IMR-90 (cell line): ENCODE measurements at regions not wholly inside any gene's neighbourhood (a gene's known extent, or its start where the extent isn't known, plus 50 kb on each side); places are given as distances from the start of the nearest gene placed in this dataset.

Source experiments
- ATAC-seq: fragments of 200-7000 bp; cut with Tn5 transposase; 2 replicates; pipeline ENCODE4 v1.9.1; 2020; ENCODE audit warnings: low read depth, mild to moderate bottlenecking, moderate library complexity
- BruUV-seq: library from RNA; stranded (reverse); fragments of 400-500 nt; replicated peaks from 2 replicates; lab custom pipeline; 2021; lab: Mats Ljungman, UMichigan
- CTCF ChIA-PET: fragments of 300-600 bp; formaldehyde crosslinking; extraction: SDS; loops from one replicate; lab custom pipeline; 2021; ENCODE audit warnings: antibody characterized with exemption; lab: Yijun Ruan, JAX
- POLR2A ChIA-PET: fragments of 300-600 bp; sonication (Branson Sonifier 250); formaldehyde crosslinking; loops from one replicate; lab custom pipeline; 2022; ENCODE audit warnings: antibody characterized with exemption; ENCODE audit not compliant: unreplicated experiment; lab: Charles Lee
- DNase-seq: peaks from one replicate; pipeline ENCODE4 v3.0.0; 2013
- H2AFZ ChIP-seq: replicated peaks from 2 replicates; pipeline ENCODE3; 2013; ENCODE audit warnings: low read length, mild to moderate bottlenecking; ENCODE audit not compliant: poor library complexity
- H2AK5ac ChIP-seq: 2 replicates; pipeline ENCODE4 v1.6.1; 2013; ENCODE audit warnings: low read depth, low read length, inconsistent platforms
- H2AK9ac ChIP-seq: replicated peaks from 2 replicates; pipeline ENCODE3; 2013; ENCODE audit warnings: mild to moderate bottlenecking, low read depth, low read length, moderate library complexity; ENCODE audit not compliant: poor library complexity
- H2BK120ac ChIP-seq: 2 replicates; pipeline ENCODE4 v1.6.1; 2013; ENCODE audit warnings: low read depth, low read length, inconsistent platforms
- H2BK15ac ChIP-seq: 3 replicates; pipeline ENCODE4 v1.6.1; 2013; ENCODE audit warnings: low read depth, low read length, inconsistent platforms
- H2BK20ac ChIP-seq: 2 replicates; pipeline ENCODE4 v1.6.1; 2013; ENCODE audit warnings: low read depth, mild to moderate bottlenecking, inconsistent platforms, low read length, moderate library complexity
- H2BK5ac ChIP-seq: 2 replicates; pipeline ENCODE4 v1.6.1; 2013; ENCODE audit warnings: mild to moderate bottlenecking, low read depth, low read length, inconsistent platforms; ENCODE audit not compliant: poor library complexity, severe bottlenecking
- H3K14ac ChIP-seq: replicated peaks from 2 replicates; pipeline ENCODE4 v1.6.1; 2013; ENCODE audit warnings: low read depth, low read length, inconsistent platforms
- H3K18ac ChIP-seq: 2 replicates; pipeline ENCODE4 v1.6.1; 2013; ENCODE audit warnings: low read depth, low read length, control low read depth
- H3K23ac ChIP-seq: 2 replicates; pipeline ENCODE4 v1.6.1; 2013; ENCODE audit warnings: low read depth, low read length, inconsistent platforms
- H3K27ac ChIP-seq: 2 replicates; pipeline ENCODE4 v1.5.1; 2013; ENCODE audit warnings: mild to moderate bottlenecking, control low read depth, low read length; ENCODE audit not compliant: insufficient read depth
- H3K27me3 ChIP-seq: 2 replicates; pipeline ENCODE4 v1.6.1; 2013; ENCODE audit warnings: low read length; ENCODE audit not compliant: control insufficient read depth, insufficient read depth
- H3K36me3 ChIP-seq: 2 replicates; pipeline ENCODE4 v1.6.1; 2013; ENCODE audit warnings: low read length, mixed read lengths; ENCODE audit not compliant: control insufficient read depth, insufficient read depth
- H3K4ac ChIP-seq: 2 replicates; pipeline ENCODE4 v1.6.1; 2013; ENCODE audit warnings: low read depth, low read length, inconsistent platforms
- H3K4me1 ChIP-seq: 2 replicates; pipeline ENCODE4 v1.6.1; 2013; ENCODE audit warnings: low read length, mixed read lengths; ENCODE audit not compliant: control insufficient read depth, insufficient read depth
- H3K4me2 ChIP-seq: 2 replicates; pipeline ENCODE4 v1.6.1; 2013; ENCODE audit warnings: low read depth, mild to moderate bottlenecking, control low read depth, low read length, moderate library complexity
- H3K4me3 ChIP-seq: 2 replicates; pipeline ENCODE4 v1.5.1; 2013; ENCODE audit warnings: low read depth, mild to moderate bottlenecking, control low read depth, low read length, moderate library complexity; ENCODE audit not compliant: insufficient read depth
- H3K56ac ChIP-seq: 2 replicates; pipeline ENCODE4 v1.6.1; 2013; ENCODE audit warnings: low read length, inconsistent platforms; ENCODE audit not compliant: insufficient read depth; ENCODE audit errors: extremely low read depth
- H3K79me1 ChIP-seq, 2 experiments: 2 replicates each; pipeline ENCODE4 v1.6.1; 2013; ENCODE audit warnings: low read length in 2 of 2, inconsistent platforms in 1 of 2, low read depth in 1 of 2
- H3K9ac ChIP-seq: 2 replicates; pipeline ENCODE4 v1.6.1; 2013; ENCODE audit warnings: low read depth, low read length, control low read depth
- H3K9me1 ChIP-seq: 2 replicates; pipeline ENCODE4 v1.6.1; 2013; ENCODE audit warnings: low read length, inconsistent platforms; ENCODE audit not compliant: insufficient read depth
- H3K9me3 ChIP-seq: 2 replicates; pipeline ENCODE4 v1.6.1; 2013; ENCODE audit warnings: low read length; ENCODE audit not compliant: control insufficient read depth, insufficient read depth
- H4K20me1 ChIP-seq: 2 replicates; pipeline ENCODE4 v1.6.1; 2013; ENCODE audit warnings: low read length, inconsistent platforms; ENCODE audit not compliant: insufficient read depth
- H4K5ac ChIP-seq: 2 replicates; pipeline ENCODE4 v1.6.1; 2013; ENCODE audit warnings: mild to moderate bottlenecking, low read depth, low read length, control low read depth
- H4K8ac ChIP-seq, 2 experiments: 2 replicates each; pipeline ENCODE4 v1.6.1; 2013; ENCODE audit warnings: low read depth in 2 of 2, low read length in 2 of 2, control low read depth in 1 of 2, inconsistent platforms in 1 of 2
- H4K91ac ChIP-seq: 2 replicates; pipeline ENCODE4 v1.6.1; 2013; ENCODE audit warnings: low read depth, low read length, inconsistent platforms; ENCODE audit not compliant: insufficient read depth
- BHLHE40 ChIP-seq: fragments of 150-350 bp; IDR thresholded peaks from 2 replicates; pipeline ENCODE4 v1.6.1; 2016; ENCODE audit warnings: mild to moderate bottlenecking, low read depth, low read length
- CEBPB ChIP-seq: IDR thresholded peaks from 2 replicates; pipeline ENCODE4 v1.6.1; 2012; ENCODE audit warnings: low read depth, low read length, improper control_type of control experiment
- CHD1 ChIP-seq: IDR thresholded peaks from 2 replicates; pipeline ENCODE4 v1.6.1; 2012; ENCODE audit warnings: low read depth, low read length, improper control_type of control experiment
- CTCF ChIP-seq: conservative IDR thresholded peaks from 2 replicates; pipeline ENCODE4 v1.5.1; 2012; ENCODE audit warnings: mild to moderate bottlenecking, low read depth, low read length, improper control_type of control experiment
- ELK1 ChIP-seq: fragments of 150-350 bp; IDR thresholded peaks from 2 replicates; pipeline ENCODE4 v1.6.1; 2016; ENCODE audit warnings: low read depth, mild to moderate bottlenecking, low read length, moderate library complexity, borderline replicate concordance
- FOS ChIP-seq: fragments of 150-350 bp; IDR thresholded peaks from 2 replicates; pipeline ENCODE4 v1.6.1; 2016; ENCODE audit warnings: low read depth, low read length
- MAFK ChIP-seq: IDR thresholded peaks from 2 replicates; pipeline ENCODE4 v1.6.1; 2012; ENCODE audit warnings: low read depth, low read length, improper control_type of control experiment
- MAZ ChIP-seq: IDR thresholded peaks from 2 replicates; pipeline ENCODE4 v1.6.1; 2012; ENCODE audit warnings: low read depth, mild to moderate bottlenecking, low read length, improper control_type of control experiment, moderate library complexity, borderline replicate concordance
- MXI1 ChIP-seq: IDR thresholded peaks from 2 replicates; pipeline ENCODE4 v1.6.1; 2012; ENCODE audit warnings: low read depth, mild to moderate bottlenecking, low read length, moderate library complexity, borderline replicate concordance
- NFE2L2 ChIP-seq: fragments of 150-350 bp; IDR thresholded peaks from 2 replicates; pipeline ENCODE4 v1.6.1; 2016; ENCODE audit warnings: low read depth, mild to moderate bottlenecking, low read length
- POLR2A ChIP-seq: IDR thresholded peaks from 2 replicates; pipeline ENCODE4 v1.6.1; 2012; ENCODE audit warnings: mild to moderate bottlenecking, low read depth, low read length
- RAD21 ChIP-seq: IDR thresholded peaks from 2 replicates; pipeline ENCODE4 v1.6.1; 2012; ENCODE audit warnings: low read length, improper control_type of control experiment
- RCOR1 ChIP-seq: IDR thresholded peaks from 2 replicates; pipeline ENCODE4 v1.6.1; 2012; ENCODE audit warnings: mild to moderate bottlenecking, low read length, improper control_type of control experiment; ENCODE audit not compliant: insufficient replicate concordance
- RFX5 ChIP-seq: IDR thresholded peaks from 2 replicates; pipeline ENCODE4 v1.8.0; 2012; ENCODE audit warnings: low read depth, mild to moderate bottlenecking, low read length, moderate library complexity
- SMC3 ChIP-seq: fragments of 150-350 bp; IDR thresholded peaks from 2 replicates; pipeline ENCODE4 v1.6.1; 2016; ENCODE audit warnings: low read depth, mild to moderate bottlenecking, antibody characterized with exemption, low read length, moderate library complexity
- USF2 ChIP-seq: fragments of 150-350 bp; IDR thresholded peaks from 2 replicates; pipeline ENCODE4 v1.6.1; 2017; ENCODE audit warnings: mild to moderate bottlenecking, antibody characterized with exemption, low read length, low read depth
- WGBS, 2 experiments: methylation state at CpG; one replicate each; pipeline versions ENCODE4 v1.1.5 to v1.1.7; 2013; ENCODE audit warnings: missing lambda C conversion rate in 2 of 2; ENCODE audit not compliant: insufficient read length in 1 of 2; ENCODE audit errors: extremely low coverage in 2 of 2; 5-methylcytosine and 5-hydroxymethylcytosine counted together
- dilution Hi-C: fragments of 300-500 bp; cut with HindIII; formaldehyde crosslinking; loops from one replicate; pipeline ENCODE4 v1.14.3; 2018; ENCODE audit warnings: low sequenced_read_pairs; ENCODE audit not compliant: unreplicated experiment
- in situ Hi-C: fragments of 300-500 bp; cut with MboI; formaldehyde crosslinking; loops from 3 replicates; pipeline ENCODE4 v1.14.3; 2019; ENCODE audit warnings: low sequenced_read_pairs, inconsistent platforms, mixed read lengths
- intact Hi-C: fragments of 100-400 bp; cut with micrococcal nuclease; formaldehyde crosslinking; loops from 2 replicates; pipeline ENCODE4 v1.10.0; 2022

GRCh38 chr6:130760006-130760405, 67.2 kb upstream of the SMLR1 start:
- H2AK9ac ChIP-seq = peak overlapping the region; percentile 68
- H3K18ac ChIP-seq = no peak overlapping the region
- dilution Hi-C loops (no loop called here), intact Hi-C loops (loop anchor here (1.0 kb wide), 3 partner anchors 395 to 467 kb away; no protein-coding TSS in a partner anchor), in situ Hi-C loops (loop anchor here (25.0 kb wide), 1 partner anchor 698 kb away; no protein-coding TSS in a partner anchor)
- H2BK120ac ChIP-seq = no peak overlapping the region
- H4K20me1 ChIP-seq = no peaks in the 10 kb centered on the region
- no peak overlapping the region for H2BK15ac ChIP-seq
- no peak overlapping the region for H4K91ac ChIP-seq
- no peaks in the 10 kb centered on the region for H3K79me1 ChIP-seq
- H3K4me2 ChIP-seq = no peak overlapping the region
- no peak overlapping the region for H3K14ac ChIP-seq
- no peak overlapping the region for H2BK5ac ChIP-seq
- H3K27ac ChIP-seq = no peak overlapping the region
- CTCF ChIA-PET = interaction anchor here (0.7 kb wide), 1 partner anchor 33 kb away, joined by 3 read pairs; no protein-coding TSS in a partner anchor
- no peak overlapping the region for H3K4ac ChIP-seq
- no CpG with 5 or more reads among the region's 1 CpG for WGBS, 2 experiments
- no peak overlapping the region for H3K9ac ChIP-seq
- DNase-seq = peak; percentile 61
- no peak overlapping the region for H3K23ac ChIP-seq
- no peaks in the 10 kb centered on the region for H3K4me1 ChIP-seq
- POLR2A ChIA-PET = no interaction called here
- no peak overlapping the region for H4K8ac ChIP-seq
- no peak overlapping the region for H3K56ac ChIP-seq
- H3K36me3 ChIP-seq = no peaks in the 10 kb centered on the region
- no peak overlapping the region for H2AK5ac ChIP-seq
- H4K5ac ChIP-seq = no peak overlapping the region
- H3K9me1 ChIP-seq = no peaks in the 10 kb centered on the region
- no peak overlapping the region for H2BK20ac ChIP-seq
- H3K4me3 ChIP-seq = no peak overlapping the region
- no peak overlapping the region for H2AFZ ChIP-seq
- ATAC-seq = peak; percentile 83
- TF ChIP-seq MXI1 (no peak), CHD1 (no peak), RCOR1 (no peak), ELK1 (no peak), RFX5 (no peak), MAFK (no peak), CTCF (peak; percentile 85), NFE2L2 (no peak), POLR2A (no peak), USF2 (no peak), CEBPB (no peak), FOS (no peak), RAD21 (peak; percentile 88), SMC3 (peak; percentile 89), MAZ (no peak), BHLHE40 (no peak)
- no TSS peak for BruUV-seq
- H3K9me3 ChIP-seq = no peaks in the 10 kb centered on the region
- peaks cover 8% of the 10 kb centered on the region for H3K27me3 ChIP-seq
